ENCODE measurements at regions not wholly inside any gene's neighbourhood (a gene's known extent, or its start where the extent isn't known, plus 50 kb on each side); places are given as distances from the start of the nearest gene placed in this dataset.

GRCh38 chr3:59469948-59470723 is 420.3 kb upstream of the CFAP20DC start:
- no peak for TF ChIP-seq E2F4 (IDR thresholded peaks at IDR 0.05; ENCODE audit: low read depth, low read length)
- TF ChIP-seq CREB1 (IDR thresholded peaks at IDR 0.05; ENCODE audit: low read depth): no peak
- no peak for TF ChIP-seq ETV6 (conservative IDR thresholded peaks at IDR 0.05 in 1 of 2, IDR thresholded peaks at IDR 0.05 in 1 of 2; ENCODE audit: borderline replicate concordance in 1 of 2, low read depth in 1 of 2)
- no peak for TF ChIP-seq SUZ12 (IDR thresholded peaks at IDR 0.05; ENCODE audit: unreplicated experiment)
- no peak for TF ChIP-seq MAX (IDR thresholded peaks at IDR 0.05; ENCODE audit: low read depth, low read length)
- no peak for TF ChIP-seq NBN (IDR thresholded peaks at IDR 0.05)
- TF ChIP-seq CTCF (IDR thresholded peaks at IDR 0.05 in 2 of 3, conservative IDR thresholded peaks at IDR 0.05 in 1 of 3; ENCODE audit: control insufficient read depth in 2 of 3, extremely low read depth in 1 of 3, insufficient read depth in 1 of 3, low read depth in 3 of 3, low read length in 3 of 3): no peak
- no peak for TF ChIP-seq RFX5 (IDR thresholded peaks at IDR 0.05; ENCODE audit: low read depth, low read length)
